ENCODE measurements at regions not wholly inside any gene's neighbourhood (a gene's known extent, or its start where the extent isn't known, plus 50 kb on each side); places are given as distances from the start of the nearest gene placed in this dataset.

DNA sequence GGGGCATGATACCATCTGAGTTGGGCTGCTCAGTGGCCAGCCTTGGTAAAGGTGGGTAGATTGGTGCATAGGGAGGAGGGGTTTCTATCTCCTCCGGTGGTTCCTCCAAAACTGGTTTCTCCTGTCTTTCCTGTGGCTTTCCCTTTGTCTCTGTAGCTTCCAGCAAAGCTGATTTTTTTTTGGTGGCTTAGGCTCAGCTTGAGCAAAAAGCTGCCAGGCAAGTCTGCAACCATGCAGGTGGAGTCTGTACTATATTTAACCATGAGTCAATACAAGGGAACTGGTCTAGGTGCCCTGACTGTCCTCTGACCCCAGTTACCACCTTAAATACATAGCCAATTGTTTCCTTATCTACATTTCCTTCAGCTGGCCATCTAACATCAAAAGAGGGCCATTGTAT lies 64.0 kb upstream of the ZNF681 start:
- peaks cover 22% of the 10 kb centered on the region for H3K36me3 Mint-ChIP-seq
- H3K27me3 ChIP-seq (ENCODE audit: control insufficient read depth, insufficient read depth, low read length): no peaks in the 10 kb centered on the region
- no peak overlapping the region for H3K27ac Mint-ChIP-seq
- H3K4me1 ChIP-seq (ENCODE audit: control insufficient read depth, insufficient read depth, low read length): no peaks in the 10 kb centered on the region
- TF ChIP-seq, protein P1, sequence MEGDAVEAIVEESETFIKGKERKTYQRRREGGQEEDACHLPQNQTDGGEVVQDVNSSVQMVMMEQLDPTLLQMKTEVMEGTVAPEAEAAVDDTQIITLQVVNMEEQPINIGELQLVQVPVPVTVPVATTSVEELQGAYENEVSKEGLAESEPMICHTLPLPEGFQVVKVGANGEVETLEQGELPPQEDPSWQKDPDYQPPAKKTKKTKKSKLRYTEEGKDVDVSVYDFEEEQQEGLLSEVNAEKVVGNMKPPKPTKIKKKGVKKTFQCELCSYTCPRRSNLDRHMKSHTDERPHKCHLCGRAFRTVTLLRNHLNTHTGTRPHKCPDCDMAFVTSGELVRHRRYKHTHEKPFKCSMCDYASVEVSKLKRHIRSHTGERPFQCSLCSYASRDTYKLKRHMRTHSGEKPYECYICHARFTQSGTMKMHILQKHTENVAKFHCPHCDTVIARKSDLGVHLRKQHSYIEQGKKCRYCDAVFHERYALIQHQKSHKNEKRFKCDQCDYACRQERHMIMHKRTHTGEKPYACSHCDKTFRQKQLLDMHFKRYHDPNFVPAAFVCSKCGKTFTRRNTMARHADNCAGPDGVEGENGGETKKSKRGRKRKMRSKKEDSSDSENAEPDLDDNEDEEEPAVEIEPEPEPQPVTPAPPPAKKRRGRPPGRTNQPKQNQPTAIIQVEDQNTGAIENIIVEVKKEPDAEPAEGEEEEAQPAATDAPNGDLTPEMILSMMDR (IDR thresholded peaks at IDR 0.05): no peak
- H3K36me3 ChIP-seq (ENCODE audit: control insufficient read depth, insufficient read depth, low read length): no peaks in the 10 kb centered on the region
- H3K9me3 Mint-ChIP-seq: peaks cover 4 to 8% of the 10 kb centered on the region in 2 donors
- ATAC-seq (no peak), DNase-seq (no peak)
- H3K27me3 Mint-ChIP-seq (ENCODE audit: low read depth in 2 of 2): no peaks in the 10 kb centered on the region
- no peak overlapping the region for H3K4me3 ChIP-seq (ENCODE audit: low read length)
- H3K27ac ChIP-seq (ENCODE audit: low read length): no peak overlapping the region
- intact Hi-C loops (cut with micrococcal nuclease): no loop called here
- 89% methylated on average over 1 of the region's 1 CpG for WGBS (ENCODE audit: insufficient coverage)
- H3K4me3 Mint-ChIP-seq: no peak overlapping the region
- peaks cover 44% of the 10 kb centered on the region for H3K9me3 ChIP-seq (ENCODE audit: control insufficient read depth, insufficient read depth, low read length)
- no peaks in the 10 kb centered on the region for H3K4me1 Mint-ChIP-seq

DNA sequence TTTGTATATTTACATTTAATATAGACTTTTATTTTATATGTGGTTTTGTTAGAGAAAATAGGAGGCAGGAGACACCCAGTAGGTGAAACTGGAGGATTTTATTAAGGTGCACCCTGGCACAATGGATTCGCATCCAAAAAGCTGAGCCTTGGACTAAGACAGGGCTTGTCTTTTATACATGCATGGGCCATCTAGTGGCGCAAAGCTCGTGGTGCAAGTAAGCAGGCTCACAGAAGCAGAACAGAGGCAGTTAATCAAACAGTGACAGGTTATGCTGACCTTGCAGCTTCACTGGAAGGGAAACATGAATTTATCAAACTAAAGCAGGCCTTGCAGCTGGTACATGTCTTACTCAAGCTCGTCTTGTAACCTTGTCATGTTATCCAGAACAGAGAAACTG lies 58.8 kb upstream of the ZNF681 start:
- Histone ChIP-seq H3K4me1 (ENCODE audit: control insufficient read depth, insufficient read depth, low read length) (no peaks in the 10 kb centered on the region), H3K4me3 (ENCODE audit: low read length) (no peak overlapping the region), H3K36me3 (ENCODE audit: control insufficient read depth, insufficient read depth, low read length) (no peaks in the 10 kb centered on the region), H3K27ac (ENCODE audit: low read length) (no peak overlapping the region), H3K9me3 (ENCODE audit: control insufficient read depth, insufficient read depth, low read length) (peaks cover 19% of the 10 kb centered on the region), H3K27me3 (ENCODE audit: control insufficient read depth, insufficient read depth, low read length) (no peaks in the 10 kb centered on the region)
- DNase-seq: peak in 1 of 2 donors; percentile 67
- ATAC-seq: peak in 1 of 3 donors; percentile 61
- Mint-ChIP-seq H3K4me3 (no peak overlapping the region), H3K27ac (no peak overlapping the region), H3K36me3 (peaks cover 12% of the 10 kb centered on the region), H3K4me1 (no peaks in the 10 kb centered on the region), H3K27me3 (ENCODE audit: low read depth in 2 of 2) (no peaks in the 10 kb centered on the region), H3K9me3 (peaks cover 4 to 10% of the 10 kb centered on the region in 2 donors)
- intact Hi-C loops (cut with micrococcal nuclease): no loop called here
- TF ChIP-seq, protein P1 (IDR thresholded peaks at IDR 0.05): no peak
- 74% methylated on average over 4 of the region's 4 CpGs for WGBS (ENCODE audit: insufficient coverage)

DNA sequence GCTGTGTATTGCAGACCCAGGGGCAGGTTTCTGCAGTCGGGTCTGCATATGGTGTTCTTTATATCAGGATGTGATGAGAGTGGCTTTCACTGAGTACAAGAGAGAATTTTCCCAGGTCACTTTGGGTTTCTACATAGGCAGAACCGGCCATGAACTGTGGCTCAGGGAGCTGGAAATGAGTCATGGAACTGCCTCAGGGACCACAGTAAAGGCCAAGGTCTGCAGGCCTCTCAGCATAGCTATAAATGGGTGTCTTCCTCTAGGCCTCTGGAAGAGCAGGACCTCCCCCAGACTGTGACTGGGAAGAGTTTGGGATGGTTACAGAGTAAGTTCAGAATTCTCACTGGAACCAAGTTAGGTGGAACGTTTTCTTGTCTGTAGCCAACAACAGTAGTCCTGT lies 51.8 kb upstream of the ZNF681 start:
- H3K27me3 ChIP-seq (ENCODE audit: control insufficient read depth, insufficient read depth, low read length): no peaks in the 10 kb centered on the region
- no peak overlapping the region for H3K4me3 ChIP-seq (ENCODE audit: low read length)
- H3K9me3 ChIP-seq (ENCODE audit: control insufficient read depth, insufficient read depth, low read length): no peaks in the 10 kb centered on the region
- peaks cover 7% of the 10 kb centered on the region for H3K36me3 Mint-ChIP-seq
- TF ChIP-seq, protein P1 (IDR thresholded peaks at IDR 0.05): no peak
- no peak overlapping the region for H3K4me3 Mint-ChIP-seq
- no peak overlapping the region for H3K27ac ChIP-seq (ENCODE audit: low read length)
- WGBS (ENCODE audit: insufficient coverage): 65% methylated on average over 3 of the region's 3 CpGs
- H3K4me1 Mint-ChIP-seq: no peaks in the 10 kb centered on the region
- DNase-seq (no peak), ATAC-seq (no peak)
- intact Hi-C loops (cut with micrococcal nuclease): no loop called here
- H3K27ac Mint-ChIP-seq: no peak overlapping the region
- H3K9me3 Mint-ChIP-seq: peaks cover 0 to 2% of the 10 kb centered on the region in 2 donors
- H3K27me3 Mint-ChIP-seq (ENCODE audit: low read depth in 2 of 2): no peaks in the 10 kb centered on the region
- no peaks in the 10 kb centered on the region for H3K36me3 ChIP-seq (ENCODE audit: control insufficient read depth, insufficient read depth, low read length)
- no peaks in the 10 kb centered on the region for H3K4me1 ChIP-seq (ENCODE audit: control insufficient read depth, insufficient read depth, low read length)
